T-cell (primary cell): ENCODE measurements at regions not wholly inside any gene's neighbourhood (a gene's known extent, or its start where the extent isn't known, plus 50 kb on each side); places are given as distances from the start of the nearest gene placed in this dataset.
"Not testable (repeated sequence)": the region's sequence is repeated elsewhere in the genome, so short reads cannot be mapped to it uniquely, and the experiment has no call there.

Experiments
- ATAC-seq, 4 experiments: fragments of 200-7000 bp in 3 of 4; fragments of 150-1000 bp in 1 of 4; cut with Tn5 transposase; replicated peaks in 1 of 4; 1 replicate in 3 of 4; 2 replicates in 1 of 4; pipeline ENCODE4 v1.10.0; 2021; ENCODE audit warnings: moderate library complexity in 3 of 4, mild to moderate bottlenecking in 2 of 4, moderate number of reproducible peaks in 1 of 4
- CTCF ChIA-PET, 2 donors: fragments of 300-600 bp; sonication (Branson Sonifier 250); formaldehyde crosslinking; loops; one replicate each; lab custom pipeline; 2022; ENCODE audit warnings: antibody characterized with exemption in 2 of 2; lab: Charles Lee
- POLR2A ChIA-PET, 2 donors: fragments of 300-600 bp; sonication (Branson Sonifier 250); formaldehyde crosslinking; loops; one replicate each; lab custom pipeline; 2022; ENCODE audit warnings: antibody characterized with exemption in 2 of 2; lab: Charles Lee
- DNase-seq, 35 experiments: peaks; one replicate each; pipeline versions ENCODE4 v3.0.0 to v3.0.0-alpha.2; 2013 to 2023
- H3K27ac ChIP-seq: one replicate; pipeline ENCODE4 v1.5.1; 2013; ENCODE audit warnings: low read length
- H3K27me3 ChIP-seq, 2 experiments: replicated peaks in 1 of 2; 1 replicate in 1 of 2; 2 replicates in 1 of 2; pipeline versions ENCODE4 v1.6.1 to v1.7.0; 2013; ENCODE audit warnings: low read length in 1 of 2, mixed read lengths in 1 of 2; ENCODE audit not compliant: control insufficient read depth in 2 of 2, insufficient read depth in 2 of 2; ENCODE audit errors: extremely low read depth in 1 of 2
- H3K36me3 ChIP-seq, 2 donors: 1 replicate in 1 of 2; 2 replicates in 1 of 2; pipeline versions ENCODE4 v1.6.1 to v1.7.0; 2013; ENCODE audit warnings: low read length in 1 of 2; ENCODE audit not compliant: control insufficient read depth in 2 of 2, insufficient read depth in 1 of 2; ENCODE audit errors: extremely low read depth in 1 of 2
- H3K4me1 ChIP-seq, 2 experiments: 1 replicate in 1 of 2; 2 replicates in 1 of 2; pipeline versions ENCODE4 v1.6.1 to v1.7.0; 2013; ENCODE audit warnings: low read length in 2 of 2, mixed read lengths in 1 of 2; ENCODE audit not compliant: insufficient read depth in 2 of 2, control insufficient read depth in 1 of 2; ENCODE audit errors: extremely low read depth in 1 of 2
- H3K4me3 ChIP-seq, 2 donors: 1 replicate in 1 of 2; 2 replicates in 1 of 2; pipeline versions ENCODE4 v1.5.1 to v1.7.0; 2013; ENCODE audit warnings: mild to moderate bottlenecking in 2 of 2, low read length in 1 of 2, moderate library complexity in 1 of 2; ENCODE audit not compliant: control insufficient read depth in 1 of 2; ENCODE audit errors: extremely low read depth in 1 of 2
- H3K9me3 ChIP-seq: 2 replicates; pipeline ENCODE4 v1.7.0; 2013
- H3K27ac Mint-ChIP-seq, 2 donors: one replicate each; pipeline ENCODE4 v1.8.0; 2020 to 2021; ENCODE audit warnings: mild to moderate bottlenecking in 2 of 2, mixed read lengths in 2 of 2
- H3K27me3 Mint-ChIP-seq, 2 donors: one replicate each; pipeline ENCODE4 v1.8.0; 2021 to 2022; ENCODE audit warnings: mixed read lengths in 2 of 2
- H3K36me3 Mint-ChIP-seq: one replicate; pipeline ENCODE4 v1.8.0; 2021; ENCODE audit warnings: mixed read lengths
- H3K4me1 Mint-ChIP-seq, 3 donors: one replicate each; pipeline ENCODE4 v1.8.0; 2020 to 2022; ENCODE audit warnings: mixed read lengths in 3 of 3, mild to moderate bottlenecking in 1 of 3
- H3K4me3 Mint-ChIP-seq, 3 donors: one replicate each; pipeline ENCODE4 v1.8.0; 2020 to 2022; ENCODE audit warnings: mild to moderate bottlenecking in 3 of 3, mixed read lengths in 3 of 3, moderate library complexity in 3 of 3
- H3K9me3 Mint-ChIP-seq, 3 donors: one replicate each; pipeline ENCODE4 v1.8.0; 2020 to 2022; ENCODE audit warnings: mixed read lengths in 3 of 3
- WGBS: methylation state at CpG from one replicate; pipeline ENCODE4 v1.1.5; 2013; ENCODE audit warnings: missing lambda C conversion rate; ENCODE audit not compliant: insufficient coverage; 5-methylcytosine and 5-hydroxymethylcytosine counted together

- ChIA-PET POLR2A (no interaction called here), CTCF (no interaction called here)
- WGBS = no CpG with 5 or more reads among the region's 2 CpGs
- no peaks in the 10 kb centered on the region for H3K4me1 ChIP-seq
- Mint-ChIP-seq H3K27ac (no peak overlapping the region), H3K4me3 (no peak overlapping the region), H3K27me3 (peaks cover 1 to 5% of the 10 kb centered on the region in 2 donors), H3K4me1 (no peaks in the 10 kb centered on the region), H3K9me3 (peaks cover 0 to 8% (median under 1%) of the 10 kb centered on the region in 3 donors), H3K36me3 (no peaks in the 10 kb centered on the region)
- H3K9me3 ChIP-seq = no peaks in the 10 kb centered on the region
- DNase-seq (no peak), ATAC-seq (no peak)
- no peak overlapping the region for H3K27ac ChIP-seq
- H3K27me3 ChIP-seq = no peaks in the 10 kb centered on the region
- no peak overlapping the region for H3K4me3 ChIP-seq
- H3K36me3 ChIP-seq = no peaks in the 10 kb centered on the region
These were observed 268.7 kb downstream of the DOK5 start for GRCh38 chr20:54744097-54744496.

- WGBS = no CpG with 5 or more reads among the region's 1 CpG
These were observed 266.8 kb downstream of the DOK5 start for GRCh38 chr20:54742193-54742592.

GRCh38 chr20:54736421-54736820 is 261.0 kb downstream of the DOK5 start:
- H3K36me3 ChIP-seq = no peaks in the 10 kb centered on the region
- H3K27me3 ChIP-seq = no peaks in the 10 kb centered on the region
- no CpG with 5 or more reads among the region's 4 CpGs for WGBS
- no peaks in the 10 kb centered on the region for H3K36me3 Mint-ChIP-seq
- H3K4me3 ChIP-seq = no peak overlapping the region
- no peak overlapping the region for H3K27ac Mint-ChIP-seq
- CTCF ChIA-PET = no interaction called here
- no peak overlapping the region for H3K4me3 Mint-ChIP-seq
- H3K9me3 ChIP-seq = no peaks in the 10 kb centered on the region
- no peaks in the 10 kb centered on the region for H3K4me1 Mint-ChIP-seq
- H3K27me3 Mint-ChIP-seq = no peaks in the 10 kb centered on the region
- POLR2A ChIA-PET = no interaction called here
- H3K27ac ChIP-seq = no peak overlapping the region
- no peaks in the 10 kb centered on the region for H3K4me1 ChIP-seq
- ATAC-seq = no peak
- no peak for DNase-seq
- no peaks in the 10 kb centered on the region for H3K9me3 Mint-ChIP-seq

More at GRCh38 chr20:54742193-54742592, 266.8 kb downstream of the DOK5 start:
- POLR2A ChIA-PET = no interaction called here
- Mint-ChIP-seq H3K4me1 (no peaks in the 10 kb centered on the region), H3K9me3 (peaks cover 0 to 4% (median 0%) of the 10 kb centered on the region in 3 donors), H3K4me3 (no peak overlapping the region), H3K27ac (no peak overlapping the region), H3K36me3 (no peaks in the 10 kb centered on the region), H3K27me3 (peaks cover 1 to 5% of the 10 kb centered on the region in 2 donors)
- no peak for ATAC-seq
- Histone ChIP-seq H3K27me3 (no peaks in the 10 kb centered on the region), H3K4me3 (no peak overlapping the region), H3K9me3 (no peaks in the 10 kb centered on the region), H3K27ac (no peak overlapping the region), H3K36me3 (no peaks in the 10 kb centered on the region), H3K4me1 (no peaks in the 10 kb centered on the region)
- no peak for DNase-seq
- CTCF ChIA-PET = interaction anchor here in 1 of 2 donors (0.5 kb wide), 1 partner anchor 1304 kb away, joined by 3 read pairs; no protein-coding TSS in a partner anchor

GRCh38 chr20:54733687-54734086 is 258.3 kb downstream of the DOK5 start:
- Histone ChIP-seq H3K4me1 (no peaks in the 10 kb centered on the region), H3K9me3 (no peaks in the 10 kb centered on the region), H3K36me3 (no peaks in the 10 kb centered on the region), H3K27me3 (no peaks in the 10 kb centered on the region), H3K27ac (no peak overlapping the region), H3K4me3 (no peak overlapping the region)
- ChIA-PET CTCF (no interaction called here), POLR2A (no interaction called here)
- Mint-ChIP-seq H3K36me3 (no peaks in the 10 kb centered on the region), H3K4me3 (no peak overlapping the region), H3K9me3 (no peaks in the 10 kb centered on the region), H3K27me3 (peaks cover 0 to 2% of the 10 kb centered on the region in 2 donors), H3K27ac (no peak overlapping the region), H3K4me1 (no peaks in the 10 kb centered on the region)
- DNase-seq (no peak), ATAC-seq (no peak)

- no peaks in the 10 kb centered on the region for H3K36me3 ChIP-seq
- H3K9me3 Mint-ChIP-seq = peaks cover 2 to 9% (median 4%) of the 10 kb centered on the region in 3 donors
- H3K27ac Mint-ChIP-seq = no peak overlapping the region
- no peaks in the 10 kb centered on the region for H3K36me3 Mint-ChIP-seq
- H3K27ac ChIP-seq = no peak overlapping the region
- ChIA-PET CTCF (no interaction called here), POLR2A (no interaction called here)
- H3K27me3 ChIP-seq = no peaks in the 10 kb centered on the region
- ATAC-seq (no peak), DNase-seq (no peak)
- H3K27me3 Mint-ChIP-seq = peaks cover 0 to 2% of the 10 kb centered on the region in 2 donors
- no CpG with 5 or more reads among the region's 4 CpGs for WGBS
- no peaks in the 10 kb centered on the region for H3K9me3 ChIP-seq
- H3K4me3 ChIP-seq = no peak overlapping the region
- no peaks in the 10 kb centered on the region for H3K4me1 ChIP-seq
- H3K4me3 Mint-ChIP-seq = no peak overlapping the region
- no peaks in the 10 kb centered on the region for H3K4me1 Mint-ChIP-seq
These were observed 252.1 kb downstream of the DOK5 start for GRCh38 chr20:54727490-54727889.

- Histone ChIP-seq H3K4me1 (no peaks in the 10 kb centered on the region), H3K9me3 (no peaks in the 10 kb centered on the region), H3K36me3 (no peaks in the 10 kb centered on the region), H3K27ac (no peak overlapping the region), H3K27me3 (no peaks in the 10 kb centered on the region), H3K4me3 (no peak overlapping the region)
- WGBS = 54% methylated on average over 2 of the region's 6 CpGs
- DNase-seq (no peak), ATAC-seq (no peak)
- Mint-ChIP-seq H3K4me3 (no peak overlapping the region), H3K36me3 (no peaks in the 10 kb centered on the region), H3K9me3 (peaks cover 2 to 9% (median 4%) of the 10 kb centered on the region in 3 donors), H3K27me3 (peaks cover 0 to 2% of the 10 kb centered on the region in 2 donors), H3K4me1 (no peaks in the 10 kb centered on the region), H3K27ac (no peak overlapping the region)
- POLR2A ChIA-PET = no interaction called here
- CTCF ChIA-PET = no interaction called here
These were observed 251.4 kb downstream of the DOK5 start for GRCh38 chr20:54726687-54727300.

GRCh38 chr20:54725266-54725665 is 249.9 kb downstream of the DOK5 start:
- H3K27me3 Mint-ChIP-seq, H3K9me3 ChIP-seq, H3K27me3 ChIP-seq, H3K9me3 Mint-ChIP-seq, DNase-seq, H3K36me3 ChIP-seq, POLR2A ChIA-PET, H3K4me1 ChIP-seq, H3K36me3 Mint-ChIP-seq, H3K27ac Mint-ChIP-seq, H3K4me3 ChIP-seq, CTCF ChIA-PET, H3K27ac ChIP-seq, ATAC-seq, H3K4me3 Mint-ChIP-seq, H3K4me1 Mint-ChIP-seq: not testable (repeated sequence)
- WGBS = no CpG with 5 or more reads among the region's 2 CpGs
